GM18505 (cell line): ENCODE measurements at regions not wholly inside any gene's neighbourhood (a gene's known extent, or its start where the extent isn't known, plus 50 kb on each side); places are given as distances from the start of the nearest gene placed in this dataset.

Experiments used
- ATAC-seq: cut with Tn5 transposase; IDR thresholded peaks from one replicate; pipeline ENCODE4 v1.9.1; 2021; ENCODE audit not compliant: unreplicated experiment
- POLR2A ChIP-seq: IDR thresholded peaks from 4 replicates; pipeline ENCODE4 v1.6.1; 2011; ENCODE audit warnings: borderline replicate concordance; ENCODE audit not compliant: insufficient read depth, insufficient read length; ENCODE audit errors: extremely low read depth

DNA sequence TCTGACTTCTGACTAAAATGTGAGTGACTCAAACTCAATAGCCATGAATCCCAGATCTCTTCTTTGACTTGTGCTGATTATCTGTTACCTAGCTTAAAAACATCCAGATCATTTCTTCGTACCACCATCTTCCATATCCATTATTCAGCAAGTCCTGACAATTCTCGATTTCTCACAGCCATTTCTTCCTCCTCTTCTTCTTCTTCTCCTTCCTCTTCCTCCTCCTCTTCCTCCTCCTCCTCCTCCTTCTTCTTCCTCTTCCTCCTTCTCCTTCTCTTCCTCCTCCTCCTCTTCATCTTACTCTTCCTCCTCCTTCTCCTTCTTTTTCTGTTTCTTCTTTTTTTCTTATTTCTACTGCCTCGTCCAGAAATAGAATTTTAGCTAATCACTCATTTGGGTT is 77.0 kb upstream of the MAP1B start:
- ATAC-seq = no peak
- no peak for TF ChIP-seq POLR2A

DNA sequence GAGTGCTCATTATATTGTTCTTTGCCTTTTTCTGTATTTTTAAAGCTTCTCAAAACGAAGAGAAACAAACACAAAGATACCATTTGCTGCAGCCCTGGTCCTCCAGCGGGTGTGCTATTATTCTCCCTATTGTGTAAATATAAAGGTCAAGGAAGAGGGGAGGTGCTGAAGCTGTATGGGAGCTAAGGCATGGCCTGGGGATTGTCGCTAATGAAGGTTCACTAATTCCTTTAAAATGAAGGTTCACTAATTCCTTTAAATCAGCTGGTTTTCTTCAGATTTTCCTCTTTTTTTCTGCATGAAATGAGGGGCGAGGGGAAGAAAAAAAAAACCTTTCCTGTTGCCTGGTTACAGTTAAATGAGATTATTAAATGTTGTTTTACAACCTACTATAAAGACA is 74.5 kb upstream of the MAP1B start:
- no peak for TF ChIP-seq POLR2A
- no peak for ATAC-seq

DNA sequence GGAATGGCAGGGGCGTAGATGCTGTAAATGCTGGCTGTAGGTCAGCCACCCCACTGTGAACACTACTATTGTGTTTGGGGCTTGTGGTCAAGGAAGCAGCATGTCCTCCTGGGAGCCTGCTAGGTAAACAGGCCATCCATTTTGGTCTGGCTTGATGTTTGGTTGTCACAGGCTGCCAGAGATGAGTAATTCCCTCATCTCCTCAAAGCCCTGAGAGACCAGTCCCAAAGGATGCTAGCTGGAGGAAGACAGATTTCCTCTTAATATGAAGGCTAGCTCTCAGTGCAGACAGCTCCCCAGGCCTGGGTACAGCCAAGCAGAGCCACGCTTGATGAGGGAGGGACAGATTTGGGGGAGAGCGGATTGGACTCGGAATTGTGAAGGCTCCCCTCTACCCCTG is 72.5 kb upstream of the MAP1B start:
- TF ChIP-seq POLR2A = no peak

DNA sequence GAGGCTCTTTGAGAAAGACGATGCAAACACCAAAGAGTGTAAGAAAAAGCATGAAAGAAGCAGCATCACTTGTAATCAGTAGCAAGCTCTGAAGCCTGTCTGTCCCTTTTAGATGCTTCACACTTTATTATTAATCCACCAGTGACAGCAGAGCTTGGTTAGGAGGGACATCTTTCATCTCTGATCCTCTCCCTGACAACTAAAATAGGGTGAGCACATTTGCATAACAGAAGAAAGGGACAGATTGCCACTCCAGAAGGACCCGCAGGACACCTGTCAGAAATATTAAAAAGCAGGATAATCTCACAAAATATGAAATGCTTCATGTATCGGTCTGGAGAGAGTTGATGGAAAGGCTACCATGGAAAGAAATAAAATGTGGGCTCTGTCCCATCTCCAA is 71.4 kb upstream of the MAP1B start:
- no peak for TF ChIP-seq POLR2A
- ATAC-seq = no peak

More for the DNA sequence above, 72.5 kb upstream of the MAP1B start:
- ATAC-seq = no peak

DNA sequence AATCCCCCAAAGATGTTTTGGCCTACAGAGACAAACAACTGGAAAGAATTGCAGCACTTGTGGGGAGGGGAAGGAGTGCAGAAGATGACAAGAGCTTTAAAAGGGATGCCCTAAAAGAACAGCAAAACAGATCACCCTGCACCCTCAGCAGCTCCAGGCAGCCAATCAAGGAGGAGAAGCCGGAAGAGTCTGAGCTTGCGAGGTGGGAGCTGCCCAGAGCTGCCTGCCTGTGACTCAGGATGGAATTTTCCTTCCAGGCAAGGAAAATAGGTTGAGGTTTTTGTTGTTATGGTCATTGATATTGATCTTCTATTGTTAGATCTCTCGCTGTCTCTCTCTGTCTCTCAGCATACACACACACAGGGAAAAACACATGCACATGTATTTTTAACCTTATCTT is 70.3 kb upstream of the MAP1B start:
- TF ChIP-seq POLR2A = no peak
- no peak for ATAC-seq

DNA sequence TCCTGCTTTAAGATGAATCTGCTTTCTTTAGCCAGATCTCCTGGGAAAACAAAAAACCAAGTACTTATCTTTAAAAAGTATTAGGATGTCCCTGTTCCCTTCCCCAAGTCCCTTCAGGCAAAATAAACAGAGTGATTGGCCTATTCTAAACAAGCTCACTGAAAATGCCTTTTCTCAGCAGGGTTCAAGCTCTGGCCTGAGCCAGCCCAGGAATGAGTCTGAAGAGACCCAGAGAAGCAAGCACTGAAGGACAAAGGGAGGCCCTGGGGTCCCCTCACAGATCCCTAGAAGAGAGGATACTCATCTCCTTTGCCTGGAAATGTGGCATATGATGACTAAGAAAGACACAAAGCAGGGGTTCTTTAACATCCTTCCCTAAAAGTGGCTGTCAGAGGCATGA is 66.8 kb upstream of the MAP1B start:
- TF ChIP-seq POLR2A = no peak
- no peak for ATAC-seq

DNA sequence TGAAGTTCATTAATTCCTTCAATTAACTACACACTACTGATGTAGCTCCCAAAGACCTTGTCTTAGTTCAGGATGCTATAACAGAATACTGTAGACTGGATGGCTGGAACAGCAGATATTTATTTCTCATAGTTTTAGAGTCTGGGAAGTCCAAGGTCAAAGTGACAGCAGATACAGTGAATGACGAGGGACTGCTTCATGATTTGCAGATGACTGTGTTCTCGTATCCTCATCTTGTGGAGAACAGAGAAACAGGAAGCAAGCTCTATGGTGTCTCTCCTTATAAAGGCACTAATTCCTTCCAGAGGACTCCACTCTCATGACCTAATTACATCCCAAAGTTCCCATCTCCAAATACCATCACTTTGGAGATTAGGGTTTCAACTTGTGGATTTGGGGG is 65.6 kb upstream of the MAP1B start:
- no peak for ATAC-seq
- TF ChIP-seq POLR2A = no peak

DNA sequence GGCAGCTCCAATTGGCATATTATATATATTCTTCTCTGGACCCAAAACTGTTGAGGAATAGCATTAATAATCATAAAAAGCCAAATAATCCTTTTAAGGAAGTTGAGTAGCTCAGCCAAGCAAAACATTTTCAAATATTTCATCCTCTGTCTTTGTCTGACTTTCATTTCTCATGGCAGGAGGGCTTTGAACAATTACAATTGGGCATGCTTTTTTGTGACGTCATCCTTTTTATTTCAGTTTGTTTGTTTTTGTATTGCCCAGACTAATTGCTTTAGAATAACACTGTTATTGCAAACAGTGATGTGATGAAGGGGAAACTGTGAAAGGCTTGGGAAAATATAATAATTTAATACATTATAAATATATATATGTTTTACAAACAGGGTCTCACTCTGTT is 65.2 kb upstream of the MAP1B start:
- TF ChIP-seq POLR2A = no peak
- ATAC-seq = no peak

DNA sequence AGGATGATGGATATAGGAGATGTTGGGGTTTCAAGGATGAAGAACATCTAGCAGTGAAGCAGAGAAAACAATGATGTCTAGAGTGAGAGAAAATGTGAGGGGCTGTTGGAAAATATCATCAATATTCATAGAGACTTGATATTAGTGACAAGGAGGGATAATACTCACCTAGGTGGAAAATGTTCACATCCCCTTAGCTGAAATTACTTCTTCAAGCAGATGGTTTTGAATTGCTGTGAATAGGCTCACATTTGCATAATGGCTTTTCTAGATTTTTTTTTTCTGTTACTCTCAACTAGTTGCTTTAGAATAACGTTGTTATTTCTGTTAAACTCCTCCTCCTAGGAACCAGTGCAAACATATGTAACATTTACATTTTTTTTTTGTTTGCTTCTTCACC is 61.6 kb upstream of the MAP1B start:
- TF ChIP-seq POLR2A = no peak
- no peak for ATAC-seq

DNA sequence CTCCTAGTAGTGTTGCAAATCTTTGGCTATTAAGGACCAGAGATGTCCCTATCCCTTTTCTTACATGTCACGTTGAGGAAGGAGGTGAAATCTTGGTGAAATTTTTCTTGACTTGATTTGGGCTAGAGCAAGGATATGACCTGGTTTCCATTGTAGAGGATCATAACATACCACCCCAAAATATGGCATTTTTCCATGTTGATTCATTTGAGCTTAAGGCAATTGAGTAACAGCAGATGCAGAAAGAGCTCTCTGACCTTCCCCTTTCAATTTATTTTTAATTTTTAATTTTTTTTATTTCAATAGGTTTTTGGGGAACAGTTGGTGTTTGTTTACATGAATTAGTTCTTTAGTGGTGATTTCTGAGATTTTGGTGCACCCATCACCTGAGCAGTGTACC is 61.2 kb upstream of the MAP1B start:
- no peak for ATAC-seq
- no peak for TF ChIP-seq POLR2A

DNA sequence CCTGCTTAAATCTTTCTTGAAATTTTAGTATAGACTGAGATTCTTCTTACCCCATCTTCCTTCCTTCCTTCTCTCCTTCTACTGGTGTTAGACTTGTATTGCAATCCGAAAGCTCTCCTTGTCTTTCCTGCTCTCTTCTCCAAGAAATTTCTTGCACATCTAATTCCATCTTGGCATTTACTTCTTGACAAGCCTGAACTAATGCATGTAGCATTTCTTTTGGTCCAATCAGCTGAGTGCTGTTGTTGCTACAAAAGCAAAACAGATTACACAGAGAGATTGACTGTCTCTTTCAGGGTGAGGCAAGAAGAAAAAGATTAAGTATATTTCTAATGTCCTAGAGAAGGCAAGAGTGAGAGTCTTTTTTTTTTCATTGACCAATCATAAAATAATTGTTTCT is 51.6 kb upstream of the MAP1B start:
- no peak for TF ChIP-seq POLR2A
- no peak for ATAC-seq
